Omental fat pad (tissue), 3 donors: ENCODE measurements at regions not wholly inside any gene's neighbourhood (a gene's known extent, or its start where the extent isn't known, plus 50 kb on each side); places are given as distances from the start of the nearest gene placed in this dataset.

Experiments
- ATAC-seq: fragments of 150-250 bp; one replicate; pipeline ENCODE4 v1.9.1; 2016; ENCODE audit warnings: mild to moderate bottlenecking, moderate library complexity; ENCODE audit not compliant: low FRiP score
- DNase-seq: peaks from one replicate; pipeline ENCODE4 v3.0.0-alpha.2; 2019; ENCODE audit warnings: low spot score
- TF ChIP-seq, protein P1 (sequence below), 3 donors: fragments of 450-650 bp; IDR thresholded peaks; one replicate each; pipeline ENCODE4 v1.5.1; 2016 to 2017; ENCODE audit warnings: antibody characterized with exemption in 3 of 3, mild to moderate bottlenecking in 3 of 3, moderate library complexity in 2 of 3

DNA sequence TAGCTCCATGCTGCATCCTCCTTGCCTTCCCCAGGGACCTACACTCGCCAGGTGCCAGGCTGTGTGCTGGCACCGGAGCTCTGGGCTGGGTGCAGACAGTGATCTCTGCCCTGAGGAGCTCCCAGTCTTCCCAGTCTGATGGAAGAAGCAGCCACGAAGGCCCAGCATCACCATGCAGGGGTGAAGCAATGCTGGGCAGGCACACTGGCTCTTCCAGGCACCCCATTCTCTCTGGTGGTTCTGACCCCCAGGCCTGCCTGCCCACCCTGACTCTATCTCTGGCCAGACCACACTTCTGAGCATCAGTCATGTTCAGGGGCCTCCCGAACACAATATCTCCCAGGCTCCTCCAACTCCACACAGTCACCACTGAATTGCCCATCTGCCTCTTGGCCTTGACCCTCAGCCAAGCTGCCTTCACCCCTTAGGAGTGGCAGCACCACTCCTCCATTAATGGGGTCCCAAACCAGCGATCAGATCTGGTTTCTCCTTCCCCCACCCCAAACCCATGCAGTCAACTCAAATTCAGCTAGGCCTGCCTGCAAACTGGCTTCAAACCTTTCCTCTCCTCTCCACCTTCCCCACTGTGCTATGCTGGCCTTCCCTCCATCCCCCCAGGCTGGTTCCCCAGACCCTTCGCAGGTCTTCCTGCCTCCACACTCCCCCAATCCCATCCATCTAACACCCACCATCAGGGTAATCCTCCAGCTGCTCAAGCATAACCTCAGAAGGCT, 102.7 kb upstream of the MVB12B start:
- TF ChIP-seq, protein P1, sequence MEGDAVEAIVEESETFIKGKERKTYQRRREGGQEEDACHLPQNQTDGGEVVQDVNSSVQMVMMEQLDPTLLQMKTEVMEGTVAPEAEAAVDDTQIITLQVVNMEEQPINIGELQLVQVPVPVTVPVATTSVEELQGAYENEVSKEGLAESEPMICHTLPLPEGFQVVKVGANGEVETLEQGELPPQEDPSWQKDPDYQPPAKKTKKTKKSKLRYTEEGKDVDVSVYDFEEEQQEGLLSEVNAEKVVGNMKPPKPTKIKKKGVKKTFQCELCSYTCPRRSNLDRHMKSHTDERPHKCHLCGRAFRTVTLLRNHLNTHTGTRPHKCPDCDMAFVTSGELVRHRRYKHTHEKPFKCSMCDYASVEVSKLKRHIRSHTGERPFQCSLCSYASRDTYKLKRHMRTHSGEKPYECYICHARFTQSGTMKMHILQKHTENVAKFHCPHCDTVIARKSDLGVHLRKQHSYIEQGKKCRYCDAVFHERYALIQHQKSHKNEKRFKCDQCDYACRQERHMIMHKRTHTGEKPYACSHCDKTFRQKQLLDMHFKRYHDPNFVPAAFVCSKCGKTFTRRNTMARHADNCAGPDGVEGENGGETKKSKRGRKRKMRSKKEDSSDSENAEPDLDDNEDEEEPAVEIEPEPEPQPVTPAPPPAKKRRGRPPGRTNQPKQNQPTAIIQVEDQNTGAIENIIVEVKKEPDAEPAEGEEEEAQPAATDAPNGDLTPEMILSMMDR (IDR thresholded peaks at IDR 0.05) = no peak
- ATAC-seq (no peak), DNase-seq (no peak)

DNA sequence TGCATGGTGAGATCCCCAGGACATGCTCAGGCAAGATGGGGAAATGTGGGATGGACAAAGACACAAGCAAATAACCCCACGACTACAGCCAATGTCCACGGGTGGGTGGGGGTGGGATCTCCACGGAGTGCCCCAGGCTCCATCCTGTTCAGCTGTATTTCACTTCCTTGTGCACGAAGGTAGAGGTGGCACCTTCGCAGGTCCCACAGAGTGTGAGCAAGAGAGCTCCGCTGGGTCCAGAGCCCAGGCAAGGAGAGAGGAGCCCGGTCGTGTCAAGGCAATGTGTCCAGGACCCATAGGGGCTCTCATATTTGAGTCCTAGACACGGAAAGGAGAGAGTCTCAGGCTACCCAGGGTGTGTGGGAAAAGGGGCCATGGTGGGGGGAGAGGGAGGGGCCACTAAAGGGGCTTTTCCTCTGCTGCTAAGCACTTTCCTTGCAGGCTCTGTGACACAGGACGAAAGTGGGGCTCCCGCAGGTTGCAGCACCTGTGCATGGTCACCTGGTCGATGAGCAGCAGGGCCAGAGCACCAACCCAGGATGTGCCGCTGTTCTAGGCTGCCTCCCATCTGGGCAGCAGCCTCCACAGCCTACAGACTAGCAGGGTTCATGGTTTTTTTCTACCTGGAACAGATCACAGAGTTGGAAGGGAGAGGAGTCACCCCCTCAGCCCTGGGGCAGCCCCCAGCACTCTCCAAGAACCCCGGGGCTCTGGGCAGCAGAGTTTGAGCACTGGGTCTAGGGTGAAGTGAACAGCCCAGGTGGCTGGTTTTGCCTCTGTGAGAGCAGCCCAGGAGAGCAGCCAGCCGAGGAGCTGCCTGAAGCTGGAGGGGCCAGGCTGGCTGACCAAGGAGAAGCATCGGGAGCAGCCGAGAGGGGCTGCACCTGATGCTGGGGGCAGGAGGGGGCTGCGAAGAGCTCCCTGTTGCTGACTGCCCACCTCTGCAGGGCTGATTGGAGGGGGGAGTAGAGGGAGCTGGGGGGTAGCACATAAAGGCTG, 100.7 kb upstream of the MVB12B start:
- DNase-seq (no peak), ATAC-seq (no peak)
- TF ChIP-seq, protein P1 (IDR thresholded peaks at IDR 0.05) = no peak

GRCh38 chr9:126226991-126227936, 99.4 kb upstream of the MVB12B start:
- DNase-seq = no peak
- TF ChIP-seq, protein P1 (IDR thresholded peaks at IDR 0.05) = no peak
- no peak for ATAC-seq

- TF ChIP-seq, protein P1 (IDR thresholded peaks at IDR 0.05) = no peak
- ATAC-seq (no peak), DNase-seq (no peak)
Observed at GRCh38 chr9:126228111-126228780, 98.4 kb upstream of the MVB12B start.

GRCh38 chr9:126228781-126229444, 97.7 kb upstream of the MVB12B start:
- ATAC-seq (no peak), DNase-seq (peak; percentile 41)
- TF ChIP-seq, protein P1 (IDR thresholded peaks at IDR 0.05) = peak in 1 of 3 donors; percentile 39
